Epidermal melanocyte (primary cell): ENCODE measurements at regions not wholly inside any gene's neighbourhood (a gene's known extent, or its start where the extent isn't known, plus 50 kb on each side); places are given as distances from the start of the nearest gene placed in this dataset.
A peak's percentile ranks its signal among the peaks of the same experiment; 100 is the strongest.

Source experiments
- DNase-seq: peaks from one replicate; pipeline ENCODE4 v3.0.0; 2011; ENCODE audit warnings: low spot score; ENCODE audit not compliant: insufficient read length

- DNase-seq = no peak
Observed at GRCh38 chr15:47824147-47824546, 106.8 kb downstream of the SEMA6D start.

- no peak for DNase-seq
Observed at GRCh38 chr15:47829667-47830066, 112.4 kb downstream of the SEMA6D start.

GRCh38 chr15:47834093-47834492 lies 116.8 kb downstream of the SEMA6D start:
- no peak for DNase-seq

DNA sequence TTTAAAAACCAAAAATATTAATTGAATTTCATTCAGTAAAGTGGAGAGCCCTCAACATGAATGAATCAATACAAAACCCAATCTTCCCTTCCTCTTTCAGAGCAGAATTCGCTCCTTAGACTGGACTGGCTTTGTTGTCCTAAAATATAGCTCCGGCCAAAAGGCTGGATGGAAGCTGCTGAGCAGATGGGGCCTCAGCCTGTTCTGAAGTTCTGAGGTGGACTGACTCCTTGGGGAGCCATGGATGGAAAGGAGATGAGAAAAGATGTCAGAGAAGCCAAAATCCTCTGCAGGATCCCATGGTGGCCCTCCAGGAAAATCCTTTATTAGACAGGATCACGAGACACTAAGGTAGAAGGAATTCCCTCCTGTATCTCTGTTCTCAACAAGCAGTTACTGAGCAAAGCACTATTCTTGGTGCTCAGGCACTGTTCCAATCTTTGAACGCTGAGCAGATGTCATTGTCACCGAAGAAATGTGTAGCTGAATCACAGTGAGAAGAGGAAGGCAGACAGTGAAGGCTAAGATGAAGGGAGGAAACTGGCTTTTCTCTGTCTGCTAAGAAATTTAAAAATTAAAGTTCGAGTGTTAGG lies 122.0 kb downstream of the SEMA6D start:
- DNase-seq = no peak

DNA sequence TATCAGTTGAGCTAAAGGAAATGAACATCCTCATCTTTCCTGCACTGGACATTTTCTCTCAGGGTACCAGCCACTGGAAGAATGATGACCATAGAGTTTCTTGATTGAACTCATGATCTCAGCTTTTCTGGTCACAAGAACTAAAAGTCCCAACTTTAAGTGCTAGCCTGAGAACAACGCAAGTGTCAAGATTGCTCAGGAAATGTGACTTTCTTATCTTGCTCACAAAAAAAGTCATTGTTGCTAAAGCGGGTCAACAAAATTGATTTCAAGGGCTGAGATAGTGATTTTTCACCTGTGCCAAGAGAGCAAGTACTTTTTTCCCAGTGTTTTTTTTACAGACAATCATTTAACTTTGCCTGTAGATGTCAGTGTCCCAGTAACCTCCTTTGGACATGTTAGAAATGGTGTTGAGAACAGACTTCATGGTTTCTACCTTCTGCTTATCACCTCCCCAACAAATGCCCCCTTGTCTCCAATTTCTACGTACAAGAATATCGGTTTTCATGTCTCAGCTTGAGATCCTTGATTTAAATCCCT lies 125.9 kb downstream of the SEMA6D start:
- DNase-seq = no peak

GRCh38 chr15:47844437-47844836 lies 127.1 kb downstream of the SEMA6D start:
- no peak for DNase-seq

GRCh38 chr15:47846128-47846868 lies 129.0 kb downstream of the SEMA6D start:
- no peak for DNase-seq

- DNase-seq = no peak
Observed at GRCh38 chr15:47846876-47847275, 129.6 kb downstream of the SEMA6D start.

- no peak for DNase-seq
Observed at GRCh38 chr15:47856071-47856470, 138.8 kb downstream of the SEMA6D start.

- no peak for DNase-seq
Observed at GRCh38 chr15:47857014-47857775, 139.9 kb downstream of the SEMA6D start.

DNA sequence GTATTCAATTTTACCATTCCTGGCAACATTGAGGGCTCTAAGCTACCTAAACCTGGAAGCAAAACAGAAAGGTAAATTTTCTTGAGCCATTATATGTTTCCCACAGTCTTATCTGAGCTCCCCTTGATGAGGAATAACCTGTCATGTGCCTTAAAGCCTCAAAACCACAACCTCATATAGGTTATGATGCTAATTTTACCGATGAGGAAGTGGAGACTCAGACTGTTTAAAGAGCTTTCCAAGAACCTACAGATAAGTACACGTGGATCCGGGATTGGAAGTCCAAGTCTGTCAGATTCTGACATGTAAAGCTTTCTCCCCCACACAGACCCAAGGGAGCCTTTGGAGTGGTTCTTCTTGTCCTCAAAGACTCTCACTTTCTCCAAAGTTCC lies 140.5 kb downstream of the SEMA6D start:
- DNase-seq = no peak

GRCh38 chr15:47861111-47861903 lies 144.0 kb downstream of the SEMA6D start:
- DNase-seq = no peak

GRCh38 chr15:47862402-47862801 lies 145.1 kb downstream of the SEMA6D start:
- DNase-seq = no peak

DNA sequence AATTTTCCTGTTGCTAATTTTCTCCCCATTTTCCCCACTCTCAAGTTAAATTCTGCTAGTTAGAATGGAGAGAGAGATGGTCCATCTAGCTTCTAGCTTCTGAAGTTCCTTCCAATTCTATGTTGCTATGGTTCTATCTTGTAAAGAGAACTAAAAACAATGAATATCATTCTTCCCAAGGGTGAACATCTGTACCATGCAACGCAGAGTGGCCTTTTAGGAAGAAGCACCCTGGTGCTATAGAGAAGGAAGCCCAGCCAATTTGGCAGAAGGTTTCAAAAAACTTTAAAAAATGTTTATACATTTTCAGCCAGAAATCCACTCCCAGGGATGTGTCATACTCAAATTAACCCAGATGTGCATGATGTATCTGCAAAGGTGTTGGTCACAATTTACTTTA lies 149.1 kb downstream of the SEMA6D start:
- DNase-seq = no peak

DNA sequence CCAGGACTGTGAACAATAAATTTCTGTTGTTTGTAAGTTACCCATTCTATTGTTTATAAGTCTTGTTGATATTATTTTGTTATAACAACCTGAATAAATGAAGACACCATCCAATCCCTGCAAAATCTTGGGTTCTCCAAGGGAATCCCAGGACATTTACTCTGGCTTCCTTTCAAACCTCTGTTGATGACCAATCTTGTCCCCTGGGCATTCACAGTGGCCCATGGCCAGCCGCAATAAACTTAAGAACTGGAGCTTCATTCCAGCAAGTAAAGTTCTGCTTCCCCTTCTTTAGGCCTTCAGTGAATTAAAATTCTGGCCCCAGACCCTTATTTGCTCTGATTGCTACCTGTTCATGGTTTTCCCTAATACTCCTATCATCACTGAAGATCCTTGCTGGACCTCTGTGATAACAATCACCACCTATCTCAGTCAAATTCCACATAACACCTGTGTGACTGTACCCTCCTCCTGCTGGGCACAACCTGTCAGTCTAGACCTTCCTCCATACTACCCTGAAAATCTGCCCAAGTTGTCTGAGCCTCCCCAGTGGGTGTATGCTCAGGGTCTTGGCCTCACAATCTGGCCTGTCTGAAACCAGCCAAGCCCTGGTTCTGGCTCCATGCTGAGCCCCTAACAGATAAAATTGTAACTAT lies 153.1 kb downstream of the SEMA6D start:
- no peak for DNase-seq

- no peak for DNase-seq
Observed at GRCh38 chr15:47870956-47871625, 153.8 kb downstream of the SEMA6D start.

GRCh38 chr15:47872208-47872607 lies 154.9 kb downstream of the SEMA6D start:
- DNase-seq = no peak

- no peak for DNase-seq
Observed at GRCh38 chr15:47872869-47873432, 155.6 kb downstream of the SEMA6D start.

DNA sequence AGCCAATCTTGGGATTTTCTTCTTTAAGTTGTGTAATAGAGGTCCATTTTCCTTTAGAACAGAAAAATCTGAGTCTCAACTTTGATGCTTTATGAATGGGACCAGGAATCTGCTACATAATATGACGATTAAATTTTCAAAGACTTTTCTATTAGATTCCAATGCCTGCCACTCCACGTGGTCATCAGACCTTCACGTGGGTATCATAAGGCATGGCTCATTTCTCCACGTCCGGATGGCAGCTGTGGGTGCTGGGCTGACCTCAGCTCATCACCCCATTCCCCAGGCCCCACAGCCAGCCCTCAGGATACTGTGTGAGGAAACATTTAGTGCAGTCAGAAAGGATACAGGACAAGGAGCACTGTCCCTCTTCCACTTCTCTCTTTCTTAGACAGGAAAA lies 159.7 kb downstream of the SEMA6D start:
- peak; percentile 30 for DNase-seq

DNA sequence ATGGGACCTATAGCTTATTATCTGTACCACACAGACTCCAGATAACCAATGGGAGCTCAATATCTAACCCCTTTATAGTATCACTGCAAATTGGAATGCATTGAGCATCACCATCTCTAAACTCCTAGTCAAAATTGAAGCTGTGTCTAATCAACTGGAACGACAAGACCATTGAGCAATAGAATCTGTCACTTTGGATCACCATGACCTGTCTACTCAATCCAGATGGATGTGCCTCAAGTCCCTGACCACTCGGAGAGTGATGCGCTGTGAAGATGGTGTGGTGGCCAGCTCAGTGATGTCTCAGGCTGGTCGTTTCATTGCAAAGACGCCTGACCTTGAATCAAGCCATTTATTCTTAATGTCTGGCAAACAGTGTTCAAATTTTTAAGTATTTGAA lies 160.5 kb downstream of the SEMA6D start:
- DNase-seq = no peak
